PC-3 (cell line): ENCODE measurements at regions not wholly inside any gene's neighbourhood (a gene's known extent, or its start where the extent isn't known, plus 50 kb on each side); places are given as distances from the start of the nearest gene placed in this dataset.

Source experiments
- CTCF ChIP-seq: fragments of 300-600 bp; sonication (generic); conservative IDR thresholded peaks from 2 replicates; pipeline ENCODE4 v1.5.1; 2017; ENCODE audit warnings: antibody characterized with exemption, low read depth, mild to moderate bottlenecking, low read length
- EZH2 ChIP-seq: fragments of 300-600 bp; sonication (generic); IDR thresholded peaks from one replicate; pipeline ENCODE4 v1.6.1; 2017; ENCODE audit warnings: antibody characterized with exemption, mild to moderate bottlenecking, low read length; ENCODE audit not compliant: unreplicated experiment

- TF ChIP-seq EZH2: no peak
- no peak for TF ChIP-seq CTCF
Observed at GRCh38 chr14:101256266-101256665, 305.0 kb upstream of the DIO3 start.
